Ureter (tissue), 1 donor: ENCODE measurements at regions not wholly inside any gene's neighbourhood (a gene's known extent, or its start where the extent isn't known, plus 50 kb on each side); places are given as distances from the start of the nearest gene placed in this dataset.
A peak's percentile ranks its signal among the peaks of the same experiment; 100 is the strongest.
"Not testable (repeated sequence)": the region's sequence is repeated elsewhere in the genome, so short reads cannot be mapped to it uniquely, and the experiment has no call there.

Source experiments
- DNase-seq: peaks from one replicate; pipeline ENCODE4 v3.0.0-alpha.2; 2020; ENCODE audit warnings: low spot score
- donor health status: DM: yes; HTN: yes; CAD: no.

DNA sequence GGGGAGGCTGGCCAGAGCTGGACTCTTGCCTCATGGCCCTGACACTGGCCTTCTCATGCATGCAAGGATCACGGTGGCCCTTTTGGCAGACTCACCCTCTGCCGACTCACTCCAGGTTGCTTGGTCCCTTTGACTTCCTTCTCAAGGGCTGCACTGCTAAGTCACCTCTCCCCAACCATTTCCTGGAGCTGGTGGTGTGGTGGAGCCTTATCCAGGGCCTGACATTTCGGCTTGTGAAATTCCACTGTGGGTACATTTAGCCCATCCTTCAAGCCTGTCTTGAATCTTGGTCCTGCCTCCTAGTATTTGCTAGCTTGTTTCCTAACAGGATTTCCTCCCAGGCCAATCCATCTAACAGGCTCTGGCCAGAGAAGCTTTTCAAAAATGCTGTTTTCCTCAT lies 52.6 kb upstream of the JUN start:
- no peak for DNase-seq

DNA sequence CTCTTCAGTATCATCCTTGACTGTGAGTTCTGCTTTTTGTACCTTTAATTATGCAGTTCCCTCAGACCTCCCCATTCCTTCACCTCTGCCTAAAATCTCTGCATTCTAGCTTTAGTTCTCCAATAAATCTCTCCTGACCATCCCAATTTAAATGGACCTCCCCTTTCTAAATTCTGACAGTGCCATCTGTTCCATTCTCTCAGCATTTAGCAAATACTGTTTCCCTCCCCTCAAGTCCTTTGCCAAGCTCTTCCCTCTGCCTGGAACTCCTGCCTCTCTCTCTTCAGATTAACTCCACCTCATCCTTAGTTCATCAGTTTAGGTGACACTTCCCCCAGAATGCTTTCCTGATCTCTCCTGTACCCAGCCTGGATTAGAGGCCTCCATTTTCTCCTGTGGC lies 54.0 kb upstream of the JUN start:
- DNase-seq: no peak

GRCh38 chr1:58839147-58839795 lies 55.4 kb upstream of the JUN start:
- no peak for DNase-seq

GRCh38 chr1:58839846-58840835 lies 56.3 kb upstream of the JUN start:
- no peak for DNase-seq

DNA sequence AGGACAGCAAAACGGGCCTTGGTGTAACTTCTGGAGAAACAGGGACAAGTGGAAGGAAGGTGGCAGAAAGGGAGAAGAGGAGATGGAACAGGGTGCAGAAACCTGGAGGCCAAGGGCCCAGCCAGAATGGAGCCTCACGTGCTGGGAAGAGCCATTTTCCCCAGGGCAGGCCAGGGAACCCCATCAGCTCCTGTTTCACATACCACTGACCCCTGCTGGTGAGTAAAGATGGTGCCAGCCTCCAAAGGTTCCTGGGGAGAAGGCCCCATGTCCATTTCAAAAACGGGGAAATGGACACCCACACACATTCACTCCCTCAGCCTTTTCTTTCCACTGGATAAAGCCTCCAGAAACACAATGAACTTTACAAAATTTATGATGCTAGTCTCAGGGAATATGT lies 57.6 kb upstream of the JUN start:
- no peak for DNase-seq

GRCh38 chr1:58842941-58843340 lies 59.1 kb upstream of the JUN start:
- DNase-seq: no peak

GRCh38 chr1:58844176-58844575 lies 60.3 kb upstream of the JUN start:
- DNase-seq: no peak

DNA sequence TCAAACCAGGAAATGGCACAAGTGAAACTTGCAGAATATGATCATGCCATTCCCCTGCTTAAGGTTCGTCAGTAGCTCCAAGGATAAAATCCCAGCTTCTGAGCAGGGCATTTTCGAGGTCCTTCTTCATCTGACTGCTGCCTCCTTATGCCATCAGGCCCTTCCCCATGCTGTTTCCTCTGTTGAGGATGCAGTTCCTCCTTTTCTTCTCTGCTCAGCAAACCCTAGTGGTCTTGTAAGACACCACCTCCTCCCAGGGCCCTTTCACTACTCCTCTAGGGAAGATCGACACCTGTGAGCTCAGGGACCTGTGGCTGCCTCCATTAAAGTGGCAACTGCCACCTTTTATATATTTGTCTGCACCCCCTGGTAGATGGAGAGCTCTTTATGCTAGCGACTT lies 62.1 kb upstream of the JUN start:
- no peak for DNase-seq

DNA sequence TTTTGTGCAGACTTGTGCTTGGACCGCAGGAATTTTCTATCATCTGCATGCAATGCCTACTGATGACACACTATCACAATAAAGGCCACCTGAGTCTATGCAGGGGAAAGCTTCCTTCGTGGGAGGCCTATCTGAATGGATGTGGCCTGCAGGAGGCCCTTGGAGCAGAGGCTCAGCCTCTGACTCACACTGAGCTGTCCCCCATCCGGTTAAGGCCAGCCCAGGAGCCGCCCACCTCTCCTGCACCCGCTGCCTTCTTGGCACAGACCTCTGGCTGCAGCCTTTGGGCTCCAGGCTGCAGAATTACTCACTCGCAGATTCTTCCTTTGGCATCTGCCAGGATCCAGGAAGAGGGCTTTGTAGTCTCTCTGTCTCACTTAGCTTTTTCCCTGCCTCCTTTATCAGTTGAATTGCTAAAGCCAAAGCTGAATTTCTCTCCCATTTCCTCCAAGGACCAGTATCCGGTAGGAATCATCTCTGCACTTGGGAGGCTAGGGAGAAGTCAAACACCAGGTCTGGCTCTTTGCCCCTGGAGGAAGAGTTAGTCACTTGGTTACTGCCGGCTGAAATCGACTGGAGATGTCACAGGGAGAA lies 65.1 kb upstream of the JUN start:
- DNase-seq: peak; percentile 73

DNA sequence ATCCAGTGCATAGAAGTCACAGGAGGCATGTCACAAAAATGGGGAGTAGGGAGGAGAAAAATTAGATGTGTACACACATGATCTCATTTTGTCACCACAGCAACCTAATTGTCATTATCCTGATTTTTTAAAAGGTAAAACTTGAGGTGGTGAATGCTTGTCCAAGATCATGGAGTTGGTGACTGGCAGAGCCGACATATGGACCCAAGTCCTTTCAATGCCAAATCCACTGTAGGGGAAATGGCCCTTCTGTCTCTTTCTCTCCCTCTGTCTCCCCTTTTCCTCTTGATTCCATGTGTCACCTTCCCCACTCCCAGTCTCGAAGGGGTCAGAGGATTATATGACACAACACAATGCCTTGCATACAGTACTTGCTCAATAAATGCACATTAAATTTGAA lies 65.7 kb upstream of the JUN start:
- no peak for DNase-seq

DNA sequence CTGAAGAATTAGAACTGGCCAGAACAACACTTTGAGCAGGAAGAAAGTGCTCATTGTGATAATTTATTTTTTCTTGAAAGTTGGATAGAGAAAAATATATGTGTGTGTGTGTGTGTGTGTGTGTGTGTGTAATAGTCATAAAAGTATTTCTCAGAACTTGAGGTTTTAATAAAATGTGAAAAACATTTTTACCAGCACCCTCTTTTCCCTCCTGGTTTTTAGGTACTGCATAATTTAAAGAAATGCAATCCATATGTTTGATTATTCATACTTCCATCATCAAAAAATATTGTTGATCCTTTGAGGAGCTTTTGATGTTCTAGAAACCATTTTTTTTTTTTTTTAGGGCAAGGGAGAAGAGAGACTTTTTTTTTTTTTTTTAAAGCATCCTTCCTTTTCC lies 66.8 kb upstream of the JUN start:
- no peak for DNase-seq

DNA sequence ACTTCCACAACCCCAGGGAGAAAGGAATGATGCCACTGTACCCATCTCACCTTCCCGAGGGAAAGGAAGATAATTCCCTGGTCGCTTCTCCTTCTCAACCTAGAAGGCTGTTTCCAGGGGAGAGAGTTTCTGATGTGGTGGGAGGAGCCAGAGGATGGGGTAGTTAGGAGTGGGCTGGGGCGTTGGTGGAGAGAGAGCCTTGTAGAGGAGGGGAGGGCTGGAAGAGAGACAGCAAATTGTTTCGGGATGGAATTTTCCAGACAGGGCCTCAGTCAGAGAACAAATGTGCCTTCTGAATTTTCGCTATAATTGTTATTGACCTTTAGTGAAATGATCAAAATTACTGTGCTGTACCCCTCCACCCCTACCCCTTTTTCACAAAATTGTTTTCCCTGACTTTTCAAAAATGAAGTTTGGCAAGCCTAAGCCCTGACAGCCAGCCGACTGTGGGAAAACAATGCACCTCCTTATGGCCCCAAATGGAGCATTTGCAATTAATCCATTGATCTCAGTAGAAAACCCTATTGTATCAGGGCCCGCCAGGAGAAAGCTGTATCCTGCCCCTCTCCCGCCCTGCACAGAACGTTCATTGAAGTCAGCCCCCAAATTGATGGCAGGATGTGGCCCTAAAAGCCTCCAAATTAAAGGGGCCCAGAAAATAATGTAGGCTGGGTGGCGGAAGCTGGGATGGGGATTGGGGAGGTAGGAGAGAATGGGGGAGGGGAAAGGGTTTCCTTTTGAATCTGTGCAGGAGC lies 69.1 kb upstream of the JUN start:
- no peak for DNase-seq

DNA sequence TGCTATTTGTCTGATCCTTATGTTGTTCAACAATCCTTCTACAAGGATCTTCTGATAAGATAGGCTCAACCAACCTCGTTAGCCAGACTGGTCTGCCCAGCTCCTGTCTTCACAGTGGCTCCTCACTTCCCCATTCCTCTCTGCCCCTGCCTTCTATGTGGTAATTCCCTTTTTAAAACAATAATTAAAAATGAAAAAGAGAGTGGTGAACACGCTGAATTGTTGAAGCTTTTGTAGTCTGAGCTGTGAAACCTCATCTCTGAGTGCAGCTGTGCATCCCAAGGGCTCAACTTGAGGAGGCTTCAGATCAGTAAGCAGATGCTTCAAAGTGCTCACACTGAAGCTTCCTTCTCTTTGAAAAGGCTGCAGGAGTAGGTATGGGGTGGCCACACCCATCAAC lies 70.7 kb upstream of the JUN start:
- no peak for DNase-seq

GRCh38 chr1:58855274-58856165 lies 71.7 kb upstream of the JUN start:
- DNase-seq: no peak

DNA sequence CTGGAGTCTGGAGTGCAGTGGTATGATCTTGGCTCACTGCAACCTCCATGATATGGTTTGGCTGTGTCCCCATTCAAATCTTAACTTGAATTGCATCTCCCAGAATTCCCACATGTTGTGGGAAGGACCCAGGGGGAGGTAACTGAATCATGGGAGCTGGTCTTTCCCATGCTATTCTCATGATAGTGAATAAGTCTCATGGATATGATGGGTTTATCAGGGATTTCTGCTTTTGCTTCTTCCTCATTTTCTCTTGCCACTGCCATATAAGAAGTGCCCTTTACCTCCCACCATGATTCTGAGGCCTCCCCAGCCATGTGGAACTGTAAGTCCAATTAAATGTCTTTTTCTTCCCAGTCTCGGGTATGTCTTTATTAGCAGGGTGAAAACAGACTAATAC lies 72.4 kb upstream of the JUN start:
- not testable (repeated sequence) for DNase-seq

DNA sequence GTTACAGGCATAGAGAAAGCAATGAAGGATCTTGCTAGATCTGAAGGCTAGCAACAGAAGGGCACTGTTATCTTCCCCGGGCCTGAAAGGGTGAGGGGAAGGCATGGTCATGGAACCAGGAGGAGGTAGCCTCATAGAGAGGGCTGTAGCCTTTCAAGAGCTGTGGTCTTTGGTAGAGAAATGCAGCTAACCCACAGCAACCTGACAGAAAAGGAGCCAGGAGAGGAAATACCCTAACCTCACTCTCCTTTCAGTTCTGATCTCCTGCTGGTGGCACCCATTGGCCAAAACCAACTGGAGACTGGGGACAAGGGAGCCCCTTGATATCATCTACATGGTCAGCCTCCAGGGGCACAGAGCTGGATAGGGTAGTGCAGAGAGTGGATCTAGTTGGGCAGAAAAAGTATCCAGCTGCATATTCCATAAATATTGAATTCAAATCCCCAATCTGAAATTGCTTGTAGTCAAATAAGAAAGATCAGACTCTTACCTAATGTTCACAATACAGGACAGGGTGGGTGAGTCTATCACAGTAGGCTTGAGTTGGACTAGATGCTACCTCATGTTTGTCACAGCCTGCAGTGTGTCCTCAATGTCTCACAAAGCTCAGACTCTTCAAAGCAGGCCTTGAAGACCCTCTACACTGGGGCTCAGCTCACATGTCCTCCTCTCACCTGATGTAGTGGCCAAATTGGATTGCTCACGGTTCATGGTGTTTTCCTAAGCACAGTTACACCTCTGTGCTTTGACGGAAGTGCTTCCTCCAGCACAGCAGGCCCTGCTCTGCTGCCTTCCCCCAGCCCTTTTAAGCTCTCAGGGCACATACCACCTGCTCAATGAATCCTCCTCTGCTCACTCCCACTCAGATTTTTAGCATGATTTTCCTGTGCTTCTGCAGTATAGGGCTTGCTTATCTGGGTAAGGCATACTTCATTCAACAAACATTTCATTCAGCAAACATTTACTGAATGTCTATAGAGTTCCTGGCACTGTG lies 74.1 kb upstream of the JUN start:
- no peak for DNase-seq

- DNase-seq: no peak
These were observed 76.1 kb upstream of the JUN start for GRCh38 chr1:58859769-58860485.

DNA sequence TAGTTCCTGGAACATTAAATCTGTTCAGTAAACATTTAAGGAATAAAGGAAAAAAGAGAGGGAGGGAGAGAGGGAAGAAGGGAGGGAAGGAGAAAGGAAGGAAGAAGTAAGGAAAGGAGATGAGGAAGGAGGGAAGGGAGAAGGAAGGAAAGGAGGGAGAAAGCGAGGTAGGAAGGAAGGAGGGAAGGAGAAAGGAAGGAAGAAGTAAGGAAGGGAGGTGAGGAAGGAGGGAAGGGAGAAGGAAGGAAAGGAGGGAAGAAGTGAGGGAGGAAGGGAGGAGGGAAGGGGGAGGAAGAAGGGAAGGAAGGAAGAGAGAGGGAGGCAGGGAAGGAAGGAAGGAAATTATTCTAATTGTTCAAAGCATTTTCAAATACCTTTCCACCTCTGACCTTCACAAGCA lies 77.2 kb upstream of the JUN start:
- no peak for DNase-seq

DNA sequence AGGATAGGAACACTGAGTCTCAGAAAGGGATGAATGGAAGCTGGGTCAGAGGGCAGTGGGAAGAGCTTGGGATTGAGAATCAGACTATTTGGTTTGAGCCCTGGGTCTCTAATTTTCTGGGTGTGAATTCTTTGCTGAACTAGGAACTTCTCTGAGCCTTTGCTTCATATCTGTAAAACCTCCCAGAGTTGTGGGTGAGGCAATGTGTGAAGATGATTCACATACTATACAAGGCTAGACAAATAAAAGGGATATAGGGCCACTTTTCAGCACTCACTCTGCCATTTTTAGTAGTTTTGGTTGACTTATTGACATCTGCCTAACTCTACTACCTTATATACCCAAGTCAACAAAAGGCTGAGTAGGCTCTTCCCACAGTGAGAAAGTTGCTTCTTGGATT lies 77.7 kb upstream of the JUN start:
- DNase-seq: no peak
